IMR-90 (cell line): ENCODE measurements at regions not wholly inside any gene's neighbourhood (a gene's known extent, or its start where the extent isn't known, plus 50 kb on each side); places are given as distances from the start of the nearest gene placed in this dataset.

Source experiments
- ATAC-seq: fragments of 200-7000 bp; cut with Tn5 transposase; 2 replicates; pipeline ENCODE4 v1.9.1; 2020; ENCODE audit warnings: low read depth, mild to moderate bottlenecking, moderate library complexity
- BruUV-seq: library from RNA; stranded (reverse); fragments of 400-500 nt; replicated peaks from 2 replicates; lab custom pipeline; 2021; lab: Mats Ljungman, UMichigan
- CTCF ChIA-PET: fragments of 300-600 bp; formaldehyde crosslinking; extraction: SDS; loops from one replicate; lab custom pipeline; 2021; ENCODE audit warnings: antibody characterized with exemption; lab: Yijun Ruan, JAX
- POLR2A ChIA-PET: fragments of 300-600 bp; sonication (Branson Sonifier 250); formaldehyde crosslinking; loops from one replicate; lab custom pipeline; 2022; ENCODE audit warnings: antibody characterized with exemption; ENCODE audit not compliant: unreplicated experiment; lab: Charles Lee
- DNase-seq: peaks from one replicate; pipeline ENCODE4 v3.0.0; 2013
- H2AFZ ChIP-seq: replicated peaks from 2 replicates; pipeline ENCODE3; 2013; ENCODE audit warnings: low read length, mild to moderate bottlenecking; ENCODE audit not compliant: poor library complexity
- H2AK5ac ChIP-seq: 2 replicates; pipeline ENCODE4 v1.6.1; 2013; ENCODE audit warnings: low read depth, low read length, inconsistent platforms
- H2AK9ac ChIP-seq: replicated peaks from 2 replicates; pipeline ENCODE3; 2013; ENCODE audit warnings: mild to moderate bottlenecking, low read depth, low read length, moderate library complexity; ENCODE audit not compliant: poor library complexity
- H2BK120ac ChIP-seq: 2 replicates; pipeline ENCODE4 v1.6.1; 2013; ENCODE audit warnings: low read depth, low read length, inconsistent platforms
- H2BK15ac ChIP-seq: 3 replicates; pipeline ENCODE4 v1.6.1; 2013; ENCODE audit warnings: low read depth, low read length, inconsistent platforms
- H2BK20ac ChIP-seq: 2 replicates; pipeline ENCODE4 v1.6.1; 2013; ENCODE audit warnings: low read depth, mild to moderate bottlenecking, inconsistent platforms, low read length, moderate library complexity
- H2BK5ac ChIP-seq: 2 replicates; pipeline ENCODE4 v1.6.1; 2013; ENCODE audit warnings: mild to moderate bottlenecking, low read depth, low read length, inconsistent platforms; ENCODE audit not compliant: poor library complexity, severe bottlenecking
- H3K14ac ChIP-seq: replicated peaks from 2 replicates; pipeline ENCODE4 v1.6.1; 2013; ENCODE audit warnings: low read depth, low read length, inconsistent platforms
- H3K18ac ChIP-seq: 2 replicates; pipeline ENCODE4 v1.6.1; 2013; ENCODE audit warnings: low read depth, low read length, control low read depth
- H3K23ac ChIP-seq: 2 replicates; pipeline ENCODE4 v1.6.1; 2013; ENCODE audit warnings: low read depth, low read length, inconsistent platforms
- H3K27ac ChIP-seq: 2 replicates; pipeline ENCODE4 v1.5.1; 2013; ENCODE audit warnings: mild to moderate bottlenecking, control low read depth, low read length; ENCODE audit not compliant: insufficient read depth
- H3K27me3 ChIP-seq: 2 replicates; pipeline ENCODE4 v1.6.1; 2013; ENCODE audit warnings: low read length; ENCODE audit not compliant: control insufficient read depth, insufficient read depth
- H3K36me3 ChIP-seq: 2 replicates; pipeline ENCODE4 v1.6.1; 2013; ENCODE audit warnings: low read length, mixed read lengths; ENCODE audit not compliant: control insufficient read depth, insufficient read depth
- H3K4ac ChIP-seq: 2 replicates; pipeline ENCODE4 v1.6.1; 2013; ENCODE audit warnings: low read depth, low read length, inconsistent platforms
- H3K4me1 ChIP-seq: 2 replicates; pipeline ENCODE4 v1.6.1; 2013; ENCODE audit warnings: low read length, mixed read lengths; ENCODE audit not compliant: control insufficient read depth, insufficient read depth
- H3K4me2 ChIP-seq: 2 replicates; pipeline ENCODE4 v1.6.1; 2013; ENCODE audit warnings: low read depth, mild to moderate bottlenecking, control low read depth, low read length, moderate library complexity
- H3K4me3 ChIP-seq: 2 replicates; pipeline ENCODE4 v1.5.1; 2013; ENCODE audit warnings: low read depth, mild to moderate bottlenecking, control low read depth, low read length, moderate library complexity; ENCODE audit not compliant: insufficient read depth
- H3K56ac ChIP-seq: 2 replicates; pipeline ENCODE4 v1.6.1; 2013; ENCODE audit warnings: low read length, inconsistent platforms; ENCODE audit not compliant: insufficient read depth; ENCODE audit errors: extremely low read depth
- H3K79me1 ChIP-seq, 2 experiments: 2 replicates each; pipeline ENCODE4 v1.6.1; 2013; ENCODE audit warnings: low read length in 2 of 2, inconsistent platforms in 1 of 2, low read depth in 1 of 2
- H3K9ac ChIP-seq: 2 replicates; pipeline ENCODE4 v1.6.1; 2013; ENCODE audit warnings: low read depth, low read length, control low read depth
- H3K9me1 ChIP-seq: 2 replicates; pipeline ENCODE4 v1.6.1; 2013; ENCODE audit warnings: low read length, inconsistent platforms; ENCODE audit not compliant: insufficient read depth
- H3K9me3 ChIP-seq: 2 replicates; pipeline ENCODE4 v1.6.1; 2013; ENCODE audit warnings: low read length; ENCODE audit not compliant: control insufficient read depth, insufficient read depth
- H4K20me1 ChIP-seq: 2 replicates; pipeline ENCODE4 v1.6.1; 2013; ENCODE audit warnings: low read length, inconsistent platforms; ENCODE audit not compliant: insufficient read depth
- H4K5ac ChIP-seq: 2 replicates; pipeline ENCODE4 v1.6.1; 2013; ENCODE audit warnings: mild to moderate bottlenecking, low read depth, low read length, control low read depth
- H4K8ac ChIP-seq, 2 experiments: 2 replicates each; pipeline ENCODE4 v1.6.1; 2013; ENCODE audit warnings: low read depth in 2 of 2, low read length in 2 of 2, control low read depth in 1 of 2, inconsistent platforms in 1 of 2
- H4K91ac ChIP-seq: 2 replicates; pipeline ENCODE4 v1.6.1; 2013; ENCODE audit warnings: low read depth, low read length, inconsistent platforms; ENCODE audit not compliant: insufficient read depth
- CEBPB ChIP-seq: IDR thresholded peaks from 2 replicates; pipeline ENCODE4 v1.6.1; 2012; ENCODE audit warnings: low read depth, low read length, improper control_type of control experiment
- FOS ChIP-seq: fragments of 150-350 bp; IDR thresholded peaks from 2 replicates; pipeline ENCODE4 v1.6.1; 2016; ENCODE audit warnings: low read depth, low read length
- NFE2L2 ChIP-seq: fragments of 150-350 bp; IDR thresholded peaks from 2 replicates; pipeline ENCODE4 v1.6.1; 2016; ENCODE audit warnings: low read depth, mild to moderate bottlenecking, low read length
- POLR2A ChIP-seq: IDR thresholded peaks from 2 replicates; pipeline ENCODE4 v1.6.1; 2012; ENCODE audit warnings: mild to moderate bottlenecking, low read depth, low read length
- RCOR1 ChIP-seq: IDR thresholded peaks from 2 replicates; pipeline ENCODE4 v1.6.1; 2012; ENCODE audit warnings: mild to moderate bottlenecking, low read length, improper control_type of control experiment; ENCODE audit not compliant: insufficient replicate concordance
- USF2 ChIP-seq: fragments of 150-350 bp; IDR thresholded peaks from 2 replicates; pipeline ENCODE4 v1.6.1; 2017; ENCODE audit warnings: mild to moderate bottlenecking, antibody characterized with exemption, low read length, low read depth
- WGBS, 2 experiments: methylation state at CpG; one replicate each; pipeline versions ENCODE4 v1.1.5 to v1.1.7; 2013; ENCODE audit warnings: missing lambda C conversion rate in 2 of 2; ENCODE audit not compliant: insufficient read length in 1 of 2; ENCODE audit errors: extremely low coverage in 2 of 2; 5-methylcytosine and 5-hydroxymethylcytosine counted together
- dilution Hi-C: fragments of 300-500 bp; cut with HindIII; formaldehyde crosslinking; loops from one replicate; pipeline ENCODE4 v1.14.3; 2018; ENCODE audit warnings: low sequenced_read_pairs; ENCODE audit not compliant: unreplicated experiment
- in situ Hi-C: fragments of 300-500 bp; cut with MboI; formaldehyde crosslinking; loops from 3 replicates; pipeline ENCODE4 v1.14.3; 2019; ENCODE audit warnings: low sequenced_read_pairs, inconsistent platforms, mixed read lengths
- intact Hi-C: fragments of 100-400 bp; cut with micrococcal nuclease; formaldehyde crosslinking; loops from 2 replicates; pipeline ENCODE4 v1.10.0; 2022

GRCh38 chr9:24073007-24073592, 247.1 kb upstream of the ELAVL2 start:
- Histone ChIP-seq H2AK5ac (no peak overlapping the region), H3K36me3 (no peaks in the 10 kb centered on the region), H3K4me3 (no peak overlapping the region), H3K27me3 (no peaks in the 10 kb centered on the region), H3K4me2 (no peak overlapping the region), H4K8ac (no peak overlapping the region), H3K4ac (no peak overlapping the region), H3K9me1 (no peaks in the 10 kb centered on the region), H4K5ac (no peak overlapping the region), H2BK120ac (no peak overlapping the region), H3K23ac (no peak overlapping the region), H3K56ac (no peak overlapping the region), H2AK9ac (no peak overlapping the region), H4K91ac (no peak overlapping the region), H3K9ac (no peak overlapping the region), H3K27ac (no peak overlapping the region), H4K20me1 (no peaks in the 10 kb centered on the region), H3K14ac (no peak overlapping the region), H2AFZ (no peak overlapping the region), H2BK5ac (no peak overlapping the region), H3K9me3 (peaks cover 4% of the 10 kb centered on the region), H2BK20ac (no peak overlapping the region), H3K18ac (no peak overlapping the region), H3K79me1 (no peaks in the 10 kb centered on the region), H3K4me1 (no peaks in the 10 kb centered on the region), H2BK15ac (no peak overlapping the region)
- in situ Hi-C loops (no loop called here), intact Hi-C loops (no loop called here), dilution Hi-C loops (no loop called here)
- no TSS peak for BruUV-seq
- TF ChIP-seq RCOR1 (no peak), NFE2L2 (no peak), POLR2A (no peak), USF2 (no peak), CEBPB (no peak), FOS (no peak)
- DNase-seq (no peak), ATAC-seq (no peak)
- no CpG with 5 or more reads among the region's 5 CpGs for WGBS, 2 experiments
- ChIA-PET CTCF (no interaction called here), POLR2A (no interaction called here)
